Adrenal gland (tissue), 9 donors: ENCODE measurements at regions not wholly inside any gene's neighbourhood (a gene's known extent, or its start where the extent isn't known, plus 50 kb on each side); places are given as distances from the start of the nearest gene placed in this dataset.

Experiments used
- DNase-seq, 7 donors: peaks; one replicate each; pipeline ENCODE4 v3.0.0-alpha.2; 2019 to 2020
- H3K27ac ChIP-seq, 5 donors: fragments of 200-600 bp; sonication (generic) in 4 of 5; 1 replicate in 3 of 5; 2 replicates in 2 of 5; pipeline versions ENCODE4 v1.5.1 to v1.8.0; 2016 to 2020; ENCODE audit warnings: mild to moderate bottlenecking in 1 of 5
- H3K27me3 ChIP-seq: fragments of 200-600 bp; 2 replicates; pipeline ENCODE4 v1.8.0; 2021
- H3K36me3 ChIP-seq, 2 donors: fragments of 200-600 bp; replicated peaks in 1 of 2; 1 replicate in 1 of 2; 2 replicates in 1 of 2; pipeline versions ENCODE4 v1.5.1 to v1.8.0; 2018 to 2022
- H3K4me1 ChIP-seq, 2 donors: fragments of 200-600 bp; replicated peaks in 1 of 2; 1 replicate in 1 of 2; 2 replicates in 1 of 2; pipeline versions ENCODE4 v1.5.1 to v1.8.0; 2018 to 2021
- H3K4me3 ChIP-seq, 4 donors: fragments of 200-600 bp; sonication (generic) in 3 of 4; one replicate each; pipeline ENCODE4 v1.5.1; 2016 to 2018
- H3K9me3 ChIP-seq, 3 donors: fragments of 200-600 bp; sonication (generic) in 1 of 3; replicated peaks in 1 of 3; 1 replicate in 2 of 3; 2 replicates in 1 of 3; pipeline versions ENCODE4 v1.5.1 to v1.8.0; 2016 to 2021
- POLR2A ChIP-seq, 2 donors: fragments of 450-650 bp; IDR thresholded peaks; one replicate each; pipeline ENCODE4 v1.6.1; 2017; ENCODE audit warnings: antibody characterized with exemption in 2 of 2, mild to moderate bottlenecking in 2 of 2, moderate library complexity in 1 of 2
- WGBS, 4 donors: extraction: QIAGEN DNeasy Blood & Tissue Kit in 2 of 4; methylation state at CpG; one replicate each; pipeline versions ENCODE4 v1.1.5 to v1.1.7; 2013 to 2017; 5-methylcytosine and 5-hydroxymethylcytosine counted together
- intact Hi-C, 2 donors: fragments of 100-400 bp; cut with DNase I; formaldehyde crosslinking; loops; one replicate each; pipeline versions ENCODE4 v1.14.1 to v1.15.0; 2022 to 2023
- small RNA-seq, 2 donors: library from RNA; depleted of rRNA; stranded (forward); fragments of <200 nt; gene quantifications; one replicate each; pipeline ENCODE3, GENCODE V24; 2016
- TF ChIP-seq, protein P1 (sequence below), 6 experiments: fragments of 450-650 bp in 4 of 6; fragments of 200-600 bp in 2 of 6; sonication (generic) in 1 of 6; IDR thresholded peaks; 1 replicate in 5 of 6; 2 replicates in 1 of 6; pipeline versions ENCODE4 v1.5.1 to v1.8.0; 2016 to 2021; ENCODE audit warnings: antibody characterized with exemption in 6 of 6, mild to moderate bottlenecking in 2 of 6, moderate library complexity in 1 of 6
- donor health status: healthy with polysubstance abuse.
- donor health status: Bipolar disorder and iron deficiency.
- donor health status: DM: yes; HTN: yes; CAD: no.
- donor health status: DM: no; HTN: no; CAD: no.
- donor health status: DM: no; HTN: no; CAD: no.

DNA sequence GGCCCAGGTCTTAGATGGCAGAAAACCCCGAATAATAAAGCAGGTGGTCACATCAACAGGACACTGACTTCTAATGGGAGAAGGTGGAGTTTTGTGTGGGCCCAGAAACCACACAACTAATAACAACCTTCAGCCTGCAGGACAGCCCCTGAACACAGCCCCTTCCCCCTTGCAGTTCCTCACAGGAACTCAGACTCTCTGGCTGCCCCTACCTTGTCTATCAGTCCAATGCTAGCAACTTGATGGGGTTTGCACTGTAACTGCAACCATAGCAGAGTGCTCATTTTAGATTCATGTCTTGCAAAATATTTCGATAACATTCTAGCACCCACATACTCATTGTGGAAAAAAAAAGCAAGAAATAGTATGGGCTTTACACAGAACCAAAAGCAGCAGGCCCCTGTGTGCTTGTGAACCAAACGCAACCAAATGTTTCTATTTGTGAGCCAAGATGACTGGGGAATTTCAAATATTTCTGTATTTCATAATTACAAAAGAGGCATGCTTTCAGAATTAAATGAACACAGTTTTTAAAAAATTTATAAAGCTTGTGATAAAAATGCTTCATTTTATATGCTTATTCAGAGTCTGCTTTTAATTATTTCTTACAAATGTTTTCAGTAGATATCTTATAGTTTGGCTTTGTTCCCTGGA, 62.7 kb upstream of the PDE4D start:
- no peaks in the 10 kb centered on the region for H3K27me3 ChIP-seq
- no peak overlapping the region for H3K4me3 ChIP-seq
- H3K4me1 ChIP-seq = no peaks in the 10 kb centered on the region
- no peak for TF ChIP-seq POLR2A (IDR thresholded peaks at IDR 0.05)
- TF ChIP-seq, protein P1, sequence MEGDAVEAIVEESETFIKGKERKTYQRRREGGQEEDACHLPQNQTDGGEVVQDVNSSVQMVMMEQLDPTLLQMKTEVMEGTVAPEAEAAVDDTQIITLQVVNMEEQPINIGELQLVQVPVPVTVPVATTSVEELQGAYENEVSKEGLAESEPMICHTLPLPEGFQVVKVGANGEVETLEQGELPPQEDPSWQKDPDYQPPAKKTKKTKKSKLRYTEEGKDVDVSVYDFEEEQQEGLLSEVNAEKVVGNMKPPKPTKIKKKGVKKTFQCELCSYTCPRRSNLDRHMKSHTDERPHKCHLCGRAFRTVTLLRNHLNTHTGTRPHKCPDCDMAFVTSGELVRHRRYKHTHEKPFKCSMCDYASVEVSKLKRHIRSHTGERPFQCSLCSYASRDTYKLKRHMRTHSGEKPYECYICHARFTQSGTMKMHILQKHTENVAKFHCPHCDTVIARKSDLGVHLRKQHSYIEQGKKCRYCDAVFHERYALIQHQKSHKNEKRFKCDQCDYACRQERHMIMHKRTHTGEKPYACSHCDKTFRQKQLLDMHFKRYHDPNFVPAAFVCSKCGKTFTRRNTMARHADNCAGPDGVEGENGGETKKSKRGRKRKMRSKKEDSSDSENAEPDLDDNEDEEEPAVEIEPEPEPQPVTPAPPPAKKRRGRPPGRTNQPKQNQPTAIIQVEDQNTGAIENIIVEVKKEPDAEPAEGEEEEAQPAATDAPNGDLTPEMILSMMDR (IDR thresholded peaks at IDR 0.05) = no peak
- 62 to 70% (median 68%) methylated on average over 3 of the region's 3 CpGs for WGBS, 4 donors
- H3K27ac ChIP-seq = no peak overlapping the region
- H3K36me3 ChIP-seq = no peaks in the 10 kb centered on the region
- DNase-seq = no peak
- H3K9me3 ChIP-seq = no peaks in the 10 kb centered on the region
- intact Hi-C loops = no loop called here

DNA sequence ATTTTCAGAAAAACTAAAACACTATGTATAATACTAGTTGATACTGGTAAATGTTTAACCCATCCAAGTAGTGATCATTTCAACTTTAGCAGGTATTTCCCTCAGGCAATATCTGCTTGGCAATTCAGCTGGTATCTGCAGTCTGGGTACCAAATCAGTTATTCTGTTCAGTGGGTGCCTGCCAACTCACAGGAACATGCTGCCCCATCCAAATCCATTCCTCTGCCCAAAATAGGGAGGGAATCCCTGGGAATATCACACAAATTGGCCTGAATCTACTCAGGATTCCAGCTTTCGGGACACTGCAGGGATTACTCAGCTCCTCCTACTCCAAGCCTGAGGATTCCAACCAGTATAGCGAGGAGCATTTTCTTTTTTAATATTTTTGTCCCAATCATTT, 61.7 kb upstream of the PDE4D start:
- WGBS, 4 donors = 69 to 78% (median 73%) methylated on average over 2 of the region's 2 CpGs
- no peaks in the 10 kb centered on the region for H3K27me3 ChIP-seq

DNA sequence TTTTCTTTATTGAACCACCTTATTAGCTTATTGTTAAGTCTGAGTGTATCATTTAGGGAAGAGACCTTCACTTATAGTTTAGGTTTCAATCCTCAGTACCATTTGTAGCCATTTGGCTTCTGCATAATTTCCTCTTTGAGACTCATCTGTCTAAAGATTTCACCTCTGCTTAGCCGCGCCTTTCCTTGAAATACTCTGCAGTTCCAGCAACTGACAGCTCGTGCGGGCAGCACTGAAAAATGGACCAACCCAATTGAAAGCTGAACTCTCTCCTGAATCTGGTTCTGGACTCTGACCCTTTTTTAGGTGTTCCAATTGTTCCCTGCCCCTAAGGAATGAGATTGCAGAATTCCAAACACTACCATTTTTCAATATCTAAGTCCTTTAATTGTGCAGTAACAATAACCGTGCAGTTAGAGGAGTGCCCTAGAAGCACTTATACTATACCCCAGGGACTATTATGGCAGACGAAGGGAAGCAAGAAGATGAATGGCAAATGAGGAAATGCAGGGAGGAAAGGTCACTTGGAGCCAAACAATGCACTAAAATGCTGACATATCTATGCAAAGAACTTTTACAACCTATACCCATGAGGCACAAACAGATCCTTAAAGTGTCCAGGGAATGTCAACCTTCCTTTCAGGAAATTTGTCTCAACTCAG, 50.1 kb upstream of the PDE4D start:
- TF ChIP-seq POLR2A (IDR thresholded peaks at IDR 0.05) = no peak
- Histone ChIP-seq H3K27ac (no peak overlapping the region), H3K4me1 (no peaks in the 10 kb centered on the region), H3K27me3 (no peaks in the 10 kb centered on the region), H3K36me3 (no peaks in the 10 kb centered on the region), H3K4me3 (no peak overlapping the region), H3K9me3 (no peaks in the 10 kb centered on the region)
- no peak for DNase-seq
- 41 to 55% (median 47%) methylated on average over 6 of the region's 6 CpGs for WGBS, 4 donors
- intact Hi-C loops = no loop called here

More for the DNA sequence above, 61.7 kb upstream of the PDE4D start:
- no peak overlapping the region for H3K4me3 ChIP-seq
- no peak for DNase-seq
- no peak overlapping the region for H3K27ac ChIP-seq
- intact Hi-C loops = no loop called here
- no peaks in the 10 kb centered on the region for H3K9me3 ChIP-seq
- TF ChIP-seq POLR2A (IDR thresholded peaks at IDR 0.05) = no peak
- TF ChIP-seq, protein P1 (IDR thresholded peaks at IDR 0.05) = no peak
- no peaks in the 10 kb centered on the region for H3K4me1 ChIP-seq
- no peaks in the 10 kb centered on the region for H3K36me3 ChIP-seq

Small RNAs in the stretch of these regions (small RNA-seq; reads per million reads assigned to genes)
- 0 reads per million in 2 donors for gene RNU6-806P
